Limb (tissue), 2 donors: ENCODE measurements at regions not wholly inside any gene's neighbourhood (a gene's known extent, or its start where the extent isn't known, plus 50 kb on each side); places are given as distances from the start of the nearest gene placed in this dataset.
"Not testable (repeated sequence)": the region's sequence is repeated elsewhere in the genome, so short reads cannot be mapped to it uniquely, and the experiment has no call there.

ENCODE experiments used
- DNase-seq, 2 donors: peaks; one replicate each; pipeline ENCODE4 v3.0.0-alpha.2; 2016; ENCODE audit errors: extremely low spot score in 2 of 2

DNA sequence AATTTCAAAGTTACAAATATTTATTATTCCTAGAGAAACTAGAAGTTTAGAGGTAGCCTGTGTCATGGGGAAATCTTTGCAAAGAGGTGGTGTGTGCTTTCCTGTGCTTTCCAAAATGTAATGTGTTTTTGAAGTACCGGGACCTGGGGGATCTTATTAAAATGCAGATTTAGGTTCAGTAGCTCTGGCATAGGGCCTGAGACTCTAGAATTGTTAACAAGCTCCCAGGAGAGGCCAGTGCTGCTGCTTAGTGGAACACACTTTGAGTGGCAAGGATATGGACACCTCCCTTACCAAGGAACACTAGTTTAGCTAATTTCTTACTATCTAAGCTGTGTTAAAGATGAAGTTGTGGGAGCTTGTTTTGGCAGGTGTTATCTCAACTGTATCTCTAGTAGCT is 428.9 kb downstream of the VGLL3 start:
- DNase-seq = no peak

DNA sequence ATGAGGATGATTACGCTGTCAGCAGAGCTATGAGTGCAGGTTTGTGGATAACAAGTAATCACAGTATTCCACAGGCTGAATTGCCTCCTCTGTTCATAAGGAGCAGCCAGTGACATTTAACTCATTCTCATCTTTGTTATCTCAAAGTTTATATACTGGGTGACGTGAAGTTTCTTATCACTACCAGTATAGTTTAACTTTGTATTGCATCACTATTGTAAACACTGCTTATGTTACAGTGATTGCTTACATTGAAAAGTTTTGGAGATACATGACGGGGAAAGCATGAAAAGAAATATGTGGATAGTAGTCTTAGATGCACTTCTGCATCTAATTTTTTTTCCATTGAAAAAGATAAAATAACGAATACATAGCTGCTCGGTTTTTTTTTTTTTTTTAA is 429.7 kb downstream of the VGLL3 start:
- no peak for DNase-seq

DNA sequence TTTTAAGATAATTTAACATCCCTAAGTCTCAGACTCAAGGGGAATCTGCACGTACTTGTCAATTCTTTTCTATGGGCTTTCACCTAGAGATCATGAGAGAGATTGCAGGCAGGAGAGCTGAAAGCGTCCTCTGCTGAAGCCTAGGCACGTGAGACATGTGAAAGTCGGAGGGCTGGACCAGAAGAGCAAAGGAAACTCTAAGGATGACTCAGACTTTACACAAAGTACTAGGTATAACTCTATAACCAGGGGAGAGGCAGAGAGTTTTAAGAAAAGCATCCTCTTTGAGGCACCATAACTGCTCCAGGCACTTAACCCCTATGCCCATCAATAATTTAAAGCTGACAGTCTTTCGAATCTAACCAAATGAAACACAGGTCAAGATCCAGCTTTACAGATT is 436.6 kb downstream of the VGLL3 start:
- no peak for DNase-seq

DNA sequence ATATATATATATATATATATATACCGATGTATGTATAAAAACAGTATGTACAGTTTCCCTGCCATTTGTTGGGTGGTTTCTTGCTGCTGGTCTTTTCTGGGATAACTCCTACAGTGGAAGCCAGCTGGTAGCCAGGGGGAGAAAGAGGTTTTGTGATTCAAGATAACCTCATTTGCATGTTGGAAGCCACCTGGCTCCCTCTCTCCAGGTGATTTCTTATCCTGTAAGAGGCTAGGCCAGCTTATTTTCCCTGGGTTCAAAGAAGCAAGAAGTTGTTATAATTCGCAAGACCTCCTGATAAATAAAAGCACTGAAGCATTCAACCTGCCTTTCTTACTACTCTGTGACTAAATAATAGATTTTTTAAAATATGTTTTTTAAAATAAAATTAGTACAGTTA is 443.3 kb downstream of the VGLL3 start:
- no peak for DNase-seq

DNA sequence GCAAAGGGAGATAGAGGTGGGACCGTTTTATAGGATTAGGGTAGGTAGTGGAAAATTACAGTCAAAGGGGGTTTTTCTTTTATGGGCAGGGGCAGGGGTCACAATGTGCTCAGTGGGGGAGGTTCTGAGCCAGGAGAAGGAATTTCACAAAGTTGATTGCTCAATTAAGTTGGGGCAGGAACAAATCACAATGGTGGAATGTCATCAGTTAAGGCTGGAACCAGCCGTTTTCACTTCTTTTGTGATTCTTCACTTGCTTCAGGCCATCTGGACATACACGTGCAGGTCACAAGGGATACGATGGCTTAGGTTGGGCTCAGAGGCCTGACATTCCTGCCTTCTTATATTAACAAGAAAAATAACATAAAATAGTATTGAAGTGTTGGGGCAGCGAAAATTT is 453.8 kb downstream of the VGLL3 start:
- DNase-seq = no peak

DNA sequence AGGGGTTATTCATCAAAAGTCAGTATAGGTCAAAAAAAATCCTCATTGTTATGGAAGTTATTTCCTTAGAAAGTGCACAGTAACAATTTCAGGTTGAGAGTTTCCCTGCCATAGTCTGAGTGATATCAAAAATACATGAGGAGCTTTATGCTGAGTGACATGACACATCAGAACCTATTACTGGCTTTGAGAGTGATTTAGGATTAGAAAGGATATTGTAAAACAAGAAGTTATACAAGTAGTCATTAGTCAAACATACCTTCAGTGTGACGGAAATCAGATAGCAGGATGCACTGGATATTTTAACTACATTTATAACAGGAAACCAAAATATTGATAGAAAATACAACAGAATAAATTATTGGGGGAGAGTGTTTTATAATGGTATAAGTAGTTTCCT is 471.1 kb downstream of the VGLL3 start:
- DNase-seq = no peak

DNA sequence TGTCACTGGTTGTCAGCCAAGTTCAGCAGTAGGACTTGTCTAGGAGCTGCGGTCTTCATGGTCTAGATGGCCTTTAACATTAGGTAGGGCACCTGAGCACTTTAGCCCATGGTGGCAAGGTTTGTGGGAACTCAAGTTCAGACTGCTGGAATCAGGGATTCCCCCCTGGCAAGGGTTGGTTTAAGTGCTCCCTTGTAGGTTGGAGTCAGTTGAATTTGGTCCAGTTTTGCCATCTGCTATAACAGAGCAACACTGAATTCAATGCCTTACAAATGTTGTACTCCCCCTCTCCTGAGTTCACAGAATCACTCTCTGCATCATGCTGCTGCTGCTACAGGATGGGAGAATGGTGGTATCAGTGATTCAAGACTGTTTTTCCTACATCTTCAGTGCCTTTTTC is 509.3 kb downstream of the VGLL3 start:
- DNase-seq = no peak

DNA sequence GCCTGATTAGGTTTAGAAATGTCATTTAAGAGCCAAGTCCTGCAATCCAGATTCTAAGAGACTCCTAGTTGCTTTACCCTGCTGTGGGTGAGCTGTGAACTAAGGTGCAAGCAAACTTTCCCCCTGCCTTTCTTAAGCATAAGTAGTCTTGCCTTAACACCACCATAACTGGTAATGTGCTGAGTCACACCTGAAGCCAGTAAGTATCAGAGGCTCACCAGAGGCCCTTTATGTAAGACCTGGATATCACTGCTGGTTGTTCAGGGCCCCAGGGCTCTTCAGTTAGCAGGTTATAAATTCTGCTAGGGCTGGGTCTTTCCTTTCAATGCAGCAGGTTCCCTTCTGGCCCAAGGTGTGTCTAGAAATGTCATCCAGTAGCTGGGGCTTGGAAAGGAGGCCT is 509.9 kb downstream of the VGLL3 start:
- DNase-seq = no peak

DNA sequence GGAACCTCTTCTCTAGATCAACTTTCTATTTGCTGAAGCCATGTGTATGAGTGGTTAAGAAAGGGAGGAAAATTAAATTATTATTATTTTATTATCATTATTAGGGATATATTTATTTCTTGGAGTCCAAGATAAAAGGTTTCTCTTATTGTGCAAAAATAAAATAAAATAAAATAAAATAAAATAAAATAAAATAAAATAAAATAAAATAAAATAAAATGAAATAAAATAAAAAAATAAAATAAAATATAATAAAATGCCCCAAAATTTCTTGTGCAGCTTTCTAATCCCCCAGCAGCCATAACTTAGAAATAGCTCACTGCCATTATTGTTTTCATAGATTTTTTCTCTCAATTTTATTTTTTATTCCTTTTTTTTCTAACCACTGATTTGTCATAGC is 526.8 kb downstream of the VGLL3 start:
- no peak for DNase-seq

DNA sequence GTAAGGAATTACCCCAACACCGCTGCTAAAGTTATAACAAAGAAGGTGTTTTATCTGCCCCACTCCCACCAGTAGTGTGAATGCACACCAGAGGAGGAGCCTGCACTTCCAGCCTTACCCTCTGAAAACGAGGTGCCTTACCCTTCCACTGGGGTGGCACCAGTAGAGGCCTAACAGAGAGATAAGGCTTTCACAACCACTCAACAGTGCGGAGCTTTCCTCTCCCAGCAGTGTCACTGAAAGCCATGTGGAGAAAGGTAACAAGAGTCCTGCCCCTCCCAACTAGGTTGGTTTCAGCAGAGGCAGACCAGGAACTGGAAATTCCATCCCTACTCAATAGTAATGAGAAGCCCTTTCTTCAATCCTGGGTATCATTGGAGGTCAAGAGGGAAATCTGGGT is 539.2 kb downstream of the VGLL3 start:
- DNase-seq = no peak

DNA sequence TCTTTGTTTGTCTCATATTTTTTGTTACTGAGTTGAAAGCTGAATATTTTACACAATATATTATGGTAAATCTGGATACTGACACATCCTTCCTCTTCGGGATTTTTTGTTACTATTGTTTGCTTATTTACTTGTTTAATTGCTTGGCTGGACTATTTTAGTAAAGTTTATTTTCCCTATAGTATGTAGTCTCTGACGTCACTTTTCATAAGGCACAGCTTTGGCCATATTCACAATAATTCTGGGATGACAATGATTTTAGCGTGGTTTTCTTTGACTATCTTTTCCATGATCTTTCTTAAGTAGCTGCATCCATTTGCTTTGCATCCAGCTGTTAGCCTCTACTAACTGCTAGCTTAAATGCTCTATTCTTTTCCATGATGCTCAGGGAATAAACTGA is 552.4 kb downstream of the VGLL3 start:
- no peak for DNase-seq

DNA sequence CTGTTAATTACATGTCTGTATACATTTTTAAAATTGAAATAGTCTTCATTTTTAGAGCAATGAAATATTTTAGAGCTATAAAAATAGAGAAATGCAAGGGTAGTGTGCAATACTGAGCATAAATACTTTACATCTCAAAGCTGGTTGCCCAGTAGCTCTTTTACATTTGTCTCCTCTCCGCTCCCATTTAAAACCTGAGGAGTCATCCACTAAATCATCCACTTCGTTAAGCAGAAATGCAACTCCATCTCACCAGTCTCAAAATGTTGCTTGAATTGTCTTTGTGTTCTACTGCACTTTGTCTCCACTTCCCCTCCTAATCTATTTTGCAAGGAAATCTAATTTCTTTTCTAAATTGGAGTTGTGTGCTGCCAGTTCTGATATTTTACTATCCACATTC is 563.6 kb downstream of the VGLL3 start:
- DNase-seq = no peak

DNA sequence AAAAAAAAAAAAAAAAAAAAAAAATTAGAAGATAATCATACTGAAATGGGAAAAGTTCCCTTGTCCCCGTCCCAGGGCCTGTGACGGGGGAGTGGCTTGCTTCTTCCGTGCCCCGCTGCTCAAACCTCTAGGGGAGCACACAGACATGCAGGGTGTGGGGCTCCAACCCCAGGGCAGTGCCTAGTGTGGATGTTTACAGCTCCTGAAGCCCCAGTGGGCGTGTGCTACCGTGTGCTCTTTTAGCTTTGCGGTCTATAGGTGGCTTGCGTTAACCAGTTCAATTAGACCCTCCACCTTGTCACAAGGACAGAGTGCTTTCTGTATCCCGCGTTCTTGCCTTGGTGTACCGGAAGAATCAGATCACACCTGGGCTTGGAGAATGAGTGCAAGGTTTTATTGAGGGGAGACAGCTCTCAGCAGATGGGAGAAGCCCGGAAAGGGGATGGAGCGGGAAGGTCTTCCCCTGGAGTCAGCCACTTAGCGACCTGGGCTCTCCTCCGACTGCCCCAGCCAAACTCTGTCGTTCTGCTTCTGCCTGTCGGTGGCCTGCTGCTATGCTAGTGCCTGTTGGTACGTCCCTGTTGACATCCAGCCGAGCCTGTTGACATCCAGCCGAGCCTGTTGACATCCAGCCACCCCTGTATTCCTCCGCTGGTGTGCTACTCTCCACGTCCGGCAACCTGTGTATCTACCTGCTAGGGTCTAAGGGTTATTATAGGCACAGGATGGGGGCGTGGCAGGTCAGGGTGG is 569.8 kb downstream of the VGLL3 start:
- DNase-seq = no peak

DNA sequence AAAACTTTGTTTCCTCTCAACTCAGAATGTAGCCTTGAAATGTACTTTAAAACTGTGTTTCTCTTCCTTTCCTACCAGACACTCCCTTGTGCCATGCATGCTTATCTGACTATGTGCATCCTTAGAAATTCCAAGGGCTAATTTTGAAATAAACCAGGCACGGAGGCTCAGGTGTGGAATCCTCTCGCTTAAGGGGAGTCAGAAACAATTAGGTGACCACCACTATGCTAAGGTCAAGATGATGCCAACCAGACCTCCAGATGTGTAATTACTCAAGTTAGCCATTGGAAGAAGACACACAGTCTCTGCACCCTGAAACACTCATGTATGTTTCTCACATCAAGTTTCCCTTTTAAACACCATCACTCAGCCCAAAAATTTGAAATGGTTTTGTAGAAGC is 572.1 kb downstream of the VGLL3 start:
- DNase-seq = no peak

DNA sequence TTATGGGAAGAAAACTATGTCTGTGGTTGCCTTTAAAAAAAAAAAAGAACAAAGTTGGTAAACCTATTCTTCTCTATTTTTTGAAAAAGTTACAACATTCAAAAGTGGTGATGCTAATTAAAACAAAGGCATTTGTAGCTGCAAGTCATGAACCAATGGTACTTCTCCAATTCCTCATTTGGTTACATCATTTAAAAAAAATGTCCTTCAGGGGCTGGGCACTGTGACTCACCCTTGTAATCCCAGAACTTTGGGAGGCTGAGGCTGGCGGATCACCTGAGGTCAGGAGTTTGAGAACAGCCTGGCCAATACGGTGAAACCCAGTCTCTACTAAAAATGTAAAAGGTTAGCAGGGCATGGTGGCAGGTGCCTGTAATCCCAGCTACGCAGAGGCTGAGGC is 574.6 kb downstream of the VGLL3 start:
- no peak for DNase-seq

DNA sequence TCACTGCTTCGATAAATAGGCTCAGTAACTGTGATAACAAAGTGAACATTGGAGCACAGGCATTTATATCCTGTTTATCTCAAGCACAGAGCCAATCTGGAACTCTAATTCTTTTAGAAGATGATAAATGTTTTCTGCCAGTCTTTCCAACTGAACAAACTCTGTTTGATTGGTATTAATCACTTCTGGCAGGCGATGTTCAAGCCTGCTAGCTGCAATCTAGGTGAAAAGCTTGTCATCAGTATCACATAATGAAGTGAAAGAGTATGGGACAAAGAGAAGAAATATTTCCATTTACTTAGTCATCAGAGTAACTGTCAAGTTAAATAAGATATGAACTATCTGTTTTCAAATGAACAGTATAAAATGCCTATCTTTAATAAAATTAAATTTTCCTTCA is 577.3 kb downstream of the VGLL3 start:
- no peak for DNase-seq

DNA sequence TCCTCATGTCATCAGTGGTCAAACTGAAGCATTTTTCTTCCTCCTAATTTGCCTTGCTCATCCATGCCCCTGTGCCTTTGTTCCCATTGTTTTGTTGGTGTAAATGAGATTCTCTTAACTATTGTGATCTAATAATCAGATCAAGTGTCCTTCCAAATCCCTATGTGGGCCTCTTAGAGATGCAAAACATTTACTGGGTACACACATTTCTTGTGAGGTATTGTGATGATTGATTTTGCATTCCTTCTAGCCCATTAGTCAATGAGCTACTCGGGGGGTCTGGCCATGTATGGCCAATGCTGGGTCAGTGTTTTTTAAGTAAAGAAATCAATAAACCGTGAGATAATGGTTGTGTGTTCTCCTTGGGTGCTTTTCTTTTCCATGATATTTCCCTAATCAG is 580.4 kb downstream of the VGLL3 start:
- DNase-seq = no peak

DNA sequence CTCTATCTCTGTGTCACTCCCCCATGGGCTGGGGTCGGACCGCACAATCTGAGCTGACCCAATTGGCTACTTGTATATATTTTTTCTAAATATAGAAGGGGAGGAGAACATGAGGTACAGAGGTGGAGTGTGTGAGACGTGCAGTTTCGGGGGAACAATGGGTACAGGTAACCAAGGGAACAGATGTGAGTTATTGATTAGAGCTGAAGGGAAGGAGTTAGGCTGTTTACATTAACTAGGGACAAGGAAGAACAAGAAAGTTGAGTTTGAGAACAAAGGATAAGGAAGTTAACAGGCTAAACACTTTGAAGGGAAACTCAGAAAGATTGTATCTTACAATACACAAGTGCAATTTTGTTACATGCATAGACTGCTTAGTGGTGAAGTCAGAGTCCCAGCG is 601.2 kb downstream of the VGLL3 start:
- DNase-seq = not testable (repeated sequence)

DNA sequence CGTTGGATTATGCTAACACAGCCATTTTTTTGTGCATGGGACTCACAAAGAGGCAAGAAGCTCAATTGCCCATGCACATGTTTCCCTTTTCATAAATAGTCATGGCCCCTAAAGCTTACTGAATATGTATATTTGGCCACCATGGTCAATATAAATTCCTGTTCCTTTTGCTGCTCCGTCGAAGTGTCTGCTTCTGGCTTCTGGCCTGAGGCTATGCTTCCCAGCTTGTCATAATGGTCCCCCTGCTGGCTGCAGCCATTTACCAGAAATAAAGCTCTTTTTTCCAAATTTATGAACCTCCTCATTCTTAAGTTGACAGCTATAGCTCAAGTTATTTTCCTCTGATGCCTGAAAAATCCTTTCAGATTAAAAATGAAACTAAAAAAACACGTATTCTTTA is 602.1 kb downstream of the VGLL3 start:
- DNase-seq = no peak

DNA sequence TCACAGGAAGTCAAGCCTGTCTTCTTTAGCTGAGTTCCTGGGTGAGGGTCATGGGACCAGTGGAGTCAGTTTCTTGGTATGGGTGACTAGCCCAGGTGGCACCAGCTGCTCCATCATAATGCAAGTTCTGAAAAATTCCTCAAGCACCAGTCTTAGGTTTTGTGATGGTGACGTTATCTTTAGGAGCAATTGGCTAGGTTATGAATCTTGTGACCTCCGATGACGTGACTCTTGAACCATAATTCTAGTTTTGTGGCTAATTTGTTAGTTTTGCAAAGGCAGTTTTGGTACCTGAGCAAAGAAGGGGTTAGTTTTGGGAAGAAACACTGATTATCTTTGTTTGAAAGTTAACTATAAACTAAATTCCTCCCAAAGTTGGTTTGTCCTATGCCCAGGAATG is 608.4 kb downstream of the VGLL3 start:
- no peak for DNase-seq

DNA sequence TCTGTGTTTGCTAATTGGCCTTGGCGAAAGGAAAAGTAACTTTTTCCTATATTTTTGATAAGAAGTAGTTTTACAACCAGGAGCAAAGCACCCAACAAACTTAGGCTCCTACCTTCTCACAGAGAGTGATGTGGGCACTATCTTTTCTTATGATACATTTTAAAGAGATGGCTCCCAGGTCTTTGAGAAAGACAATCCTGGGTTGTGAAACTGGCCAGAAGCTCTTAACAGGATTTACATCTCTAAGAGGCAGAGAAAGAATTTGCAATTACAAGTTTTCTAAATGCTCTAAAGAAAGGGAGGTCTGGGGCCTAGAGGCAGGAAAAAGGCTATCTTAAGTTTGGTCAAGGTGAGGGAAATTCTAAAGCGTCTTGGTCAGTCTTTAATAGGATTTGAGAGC is 609.7 kb downstream of the VGLL3 start:
- no peak for DNase-seq

DNA sequence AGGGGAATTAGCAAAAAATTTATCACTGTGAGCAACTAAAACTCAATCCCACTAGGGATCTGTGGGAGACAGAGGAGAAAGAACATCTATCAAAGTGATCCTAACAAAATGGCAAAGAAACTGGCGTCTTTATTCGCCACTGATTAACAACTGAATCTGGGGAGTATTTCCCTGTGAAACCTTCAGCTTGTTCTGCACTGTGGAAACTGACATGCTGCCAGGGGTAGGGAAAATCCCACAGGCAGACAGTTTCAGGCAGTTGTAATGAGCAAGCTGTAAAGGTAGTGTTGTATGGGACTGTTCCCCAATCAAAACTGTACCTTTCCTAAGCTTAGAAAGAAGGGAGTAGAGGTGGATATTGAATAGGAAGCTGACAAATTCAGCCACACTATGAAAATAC is 611.7 kb downstream of the VGLL3 start:
- DNase-seq = no peak

DNA sequence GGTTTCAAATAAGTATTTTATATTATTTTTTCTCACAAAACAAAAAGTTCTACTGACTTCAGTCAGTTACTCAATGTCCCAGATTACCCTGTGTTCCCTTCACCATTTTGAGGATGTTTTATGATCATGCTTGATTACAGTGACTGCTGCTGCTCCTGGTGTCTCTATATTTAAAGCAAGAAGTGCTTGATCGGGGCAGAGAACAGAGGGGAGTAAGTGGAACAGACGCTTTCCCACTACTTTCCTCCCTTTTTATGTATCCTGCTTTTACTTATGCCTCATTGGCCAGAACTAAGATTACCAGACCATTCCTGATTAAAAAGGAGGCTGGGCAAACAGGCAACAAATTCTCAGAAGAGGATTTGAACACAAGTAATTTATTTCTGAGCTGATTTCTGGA is 612.1 kb downstream of the VGLL3 start:
- DNase-seq = no peak

DNA sequence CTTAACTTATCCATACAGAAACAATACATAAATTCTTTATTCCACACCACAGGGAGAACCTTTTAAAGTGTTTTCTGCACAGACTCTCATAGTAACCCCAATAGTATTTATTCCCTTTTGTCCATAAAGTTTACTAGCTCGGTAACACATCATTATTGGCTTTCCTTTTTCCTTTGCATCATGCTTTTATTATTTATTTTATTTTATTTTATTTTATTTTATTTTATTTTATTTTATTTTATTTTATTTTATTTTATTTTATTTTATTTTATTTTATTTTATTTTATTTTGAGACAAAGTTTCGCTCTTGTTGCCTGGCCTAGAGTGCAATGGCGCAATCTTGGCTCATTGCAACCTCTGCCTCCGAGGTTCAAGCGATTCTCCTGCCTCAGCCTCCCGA is 655.4 kb downstream of the VGLL3 start:
- not testable (repeated sequence) for DNase-seq
